Neural cell (in vitro differentiated cells): ENCODE measurements at regions not wholly inside any gene's neighbourhood (a gene's known extent, or its start where the extent isn't known, plus 50 kb on each side); places are given as distances from the start of the nearest gene placed in this dataset.
A peak's percentile ranks its signal among the peaks of the same experiment; 100 is the strongest.

Experiments
- H2AFZ ChIP-seq: fragments of 200-600, 300-800 bp; sonication (generic), shearing (Covaris generic); 2 replicates; pipeline ENCODE4 v1.6.0; 2014; ENCODE audit warnings: low read depth, mild to moderate bottlenecking, antibody characterized with exemption, low read length, moderate library complexity
- H3F3A ChIP-seq: fragments of 200-600 bp; shearing (Covaris generic); 2 replicates; pipeline ENCODE4 v1.6.1; 2016; ENCODE audit warnings: mild to moderate bottlenecking, moderate library complexity, mixed read lengths, antibody characterized with exemption, low read length; ENCODE audit not compliant: insufficient read depth, poor library complexity, severe bottlenecking
- H3K27ac ChIP-seq: fragments of 200-600, 300-800 bp; sonication (generic), shearing (Covaris generic); 2 replicates; pipeline ENCODE4 v1.5.1; 2014; ENCODE audit warnings: mild to moderate bottlenecking, low read length, moderate library complexity
- H3K27me3 ChIP-seq: fragments of 300-800, 200-600 bp; sonication (generic), shearing (Covaris generic); 2 replicates; pipeline ENCODE4 v1.6.0; 2014; ENCODE audit warnings: mild to moderate bottlenecking, low read depth, low read length, moderate library complexity; ENCODE audit not compliant: insufficient read depth
- H3K36me3 ChIP-seq: fragments of 300-800, 200-600 bp; sonication (generic), shearing (Covaris generic); 2 replicates; pipeline ENCODE4 v1.5.1; 2014; ENCODE audit warnings: mild to moderate bottlenecking, antibody characterized with exemption, low read length, moderate library complexity; ENCODE audit not compliant: insufficient read depth
- H3K4me2 ChIP-seq: fragments of 300-800, 200-600 bp; sonication (generic), shearing (Covaris generic); 2 replicates; pipeline ENCODE4 v1.6.0; 2014; ENCODE audit warnings: mild to moderate bottlenecking, low read length
- H3K4me3 ChIP-seq: fragments of 300-800, 200-600 bp; sonication (generic), shearing (Covaris generic); 2 replicates; pipeline ENCODE4 v1.5.1; 2014; ENCODE audit warnings: mild to moderate bottlenecking, low read length, moderate library complexity
- H3K79me2 ChIP-seq: fragments of 200-600 bp; shearing (Covaris generic); replicated peaks from 2 replicates; pipeline ENCODE4 v1.6.0; 2014; ENCODE audit warnings: mild to moderate bottlenecking, low read length, moderate library complexity; ENCODE audit not compliant: insufficient read depth
- H3K9ac ChIP-seq: fragments of 300-800, 200-600 bp; sonication (generic), shearing (Covaris generic); 2 replicates; pipeline ENCODE4 v1.6.1; 2016; ENCODE audit warnings: mild to moderate bottlenecking, low read length, mixed read lengths
- H3K9me2 ChIP-seq: fragments of 200-600 bp; shearing (Covaris generic); 2 replicates; pipeline ENCODE4 v1.6.1; 2016; ENCODE audit warnings: mild to moderate bottlenecking, low read length, mixed read lengths; ENCODE audit not compliant: insufficient read depth
- H3K9me3 ChIP-seq: fragments of 200-600, 300-800 bp; sonication (generic), shearing (Covaris generic); 2 replicates; pipeline ENCODE4 v1.6.1; 2016; ENCODE audit warnings: mild to moderate bottlenecking, mixed run types, low read length, moderate library complexity, mixed read lengths
- H4K20me1 ChIP-seq: fragments of 200-600 bp; shearing (Covaris generic); 2 replicates; pipeline ENCODE4 v1.6.1; 2016; ENCODE audit warnings: mild to moderate bottlenecking, mixed run types; ENCODE audit not compliant: insufficient read depth
- CTCF ChIP-seq: fragments of 450-650 bp; IDR thresholded peaks from 2 replicates; pipeline ENCODE4 v1.5.1; 2014; ENCODE audit warnings: antibody characterized with exemption, mild to moderate bottlenecking, moderate library complexity; ENCODE audit not compliant: poor library complexity, severe bottlenecking
- EP300 ChIP-seq: fragments of 450-650 bp; conservative IDR thresholded peaks from 2 replicates; pipeline ENCODE4 v1.6.1; 2014; ENCODE audit warnings: antibody characterized with exemption, mild to moderate bottlenecking, moderate library complexity; ENCODE audit not compliant: poor library complexity, severe bottlenecking
- EZH2 ChIP-seq: fragments of 200-600, 300-800 bp; shearing (Covaris generic), sonication (generic); IDR thresholded peaks from 2 replicates; pipeline ENCODE4 v1.6.1; 2014; ENCODE audit warnings: antibody characterized with exemption, low read length, borderline replicate concordance, mild to moderate bottlenecking; ENCODE audit not compliant: insufficient read depth, poor library complexity, severe bottlenecking
- MXI1 ChIP-seq: fragments of 450-650 bp; conservative IDR thresholded peaks from 2 replicates; pipeline ENCODE4 v1.6.1; 2014; ENCODE audit warnings: antibody characterized with exemption, mild to moderate bottlenecking; ENCODE audit not compliant: poor library complexity, severe bottlenecking
- POLR2AphosphoS5 ChIP-seq: IDR thresholded peaks from 2 replicates; pipeline ENCODE4 v1.6.1; 2012
- RAD21 ChIP-seq: fragments of 450-650 bp; conservative IDR thresholded peaks from 2 replicates; pipeline ENCODE4 v1.6.1; 2014; ENCODE audit warnings: antibody characterized with exemption, mild to moderate bottlenecking, moderate library complexity
- REST ChIP-seq: IDR thresholded peaks from 2 replicates; pipeline ENCODE4 v1.6.1; 2012; ENCODE audit warnings: borderline replicate concordance
- SMC3 ChIP-seq: fragments of 450-650 bp; conservative IDR thresholded peaks from 2 replicates; pipeline ENCODE4 v1.6.1; 2014; ENCODE audit warnings: antibody characterized with exemption, mild to moderate bottlenecking, moderate library complexity; ENCODE audit not compliant: poor library complexity
- TAF1 ChIP-seq: IDR thresholded peaks from 2 replicates; pipeline ENCODE4 v1.6.1; 2012; ENCODE audit warnings: low read depth

- Histone ChIP-seq H3K27ac (no peak overlapping the region), H2AFZ (no peak overlapping the region), H4K20me1 (no peaks in the 10 kb centered on the region), H3K9me3 (no peaks in the 10 kb centered on the region), H3K79me2 (no peaks in the 10 kb centered on the region), H3K9me2 (no peaks in the 10 kb centered on the region), H3K9ac (no peak overlapping the region), H3K4me2 (no peak overlapping the region), H3K36me3 (no peaks in the 10 kb centered on the region), H3K4me3 (no peak overlapping the region), H3K27me3 (no peaks in the 10 kb centered on the region), H3F3A (no peaks in the 10 kb centered on the region)
- TF ChIP-seq POLR2AphosphoS5 (no peak), CTCF (no peak), MXI1 (no peak), RAD21 (no peak), EP300 (no peak), TAF1 (no peak), EZH2 (no peak), SMC3 (no peak), REST (no peak)
Observed at GRCh38 chr5:124395926-124396325, 350.5 kb downstream of the ZNF608 start.

- H3K9me3 ChIP-seq: no peaks in the 10 kb centered on the region
- H3K9me2 ChIP-seq: no peaks in the 10 kb centered on the region
- TF ChIP-seq TAF1 (no peak), SMC3 (peak; percentile 26), MXI1 (no peak), REST (no peak)
- H3K27ac ChIP-seq: no peak overlapping the region
- no peak overlapping the region for H3K9ac ChIP-seq
- no peak overlapping the region for H2AFZ ChIP-seq
- H3F3A ChIP-seq: no peaks in the 10 kb centered on the region
- no peaks in the 10 kb centered on the region for H4K20me1 ChIP-seq
- H3K4me3 ChIP-seq: no peak overlapping the region
- H3K79me2 ChIP-seq: no peaks in the 10 kb centered on the region
- H3K36me3 ChIP-seq: no peaks in the 10 kb centered on the region
- no peaks in the 10 kb centered on the region for H3K27me3 ChIP-seq
- no peak overlapping the region for H3K4me2 ChIP-seq
Observed at GRCh38 chr5:124395287-124395686, 351.2 kb downstream of the ZNF608 start.
